ENCODE measurements at regions not wholly inside any gene's neighbourhood (a gene's known extent, or its start where the extent isn't known, plus 50 kb on each side); places are given as distances from the start of the nearest gene placed in this dataset.

GRCh38 chr18:41617647-41618046 is 337.4 kb upstream of the PIK3C3 start:
- no peak overlapping the region for H2BK12ac ChIP-seq (ENCODE audit: low read length)
- no CpG with 5 or more reads among the region's 2 CpGs for WGBS, 2 donors (ENCODE audit: extremely low coverage in 2 of 2, insufficient read length in 2 of 2, insufficient replicate concordance in 1 of 2)
- no peaks in the 10 kb centered on the region for H3K9me3 ChIP-seq (replicated peaks in 1 of 2; ENCODE audit: control insufficient read depth in 2 of 2, insufficient read depth in 1 of 2, low read depth in 1 of 2, low read length in 2 of 2)
- H3K79me1 ChIP-seq (ENCODE audit: low read depth, low read length) = no peaks in the 10 kb centered on the region
- no peak overlapping the region for H2BK15ac ChIP-seq (ENCODE audit: low read length)
- no peak overlapping the region for H2BK120ac ChIP-seq (ENCODE audit: low read depth, low read length)
- H2AFZ ChIP-seq (ENCODE audit: low read length) = no peak overlapping the region
- H3K36me3 ChIP-seq (replicated peaks in 1 of 2; ENCODE audit: control insufficient read depth in 2 of 2, insufficient read depth in 2 of 2, low read length in 2 of 2) = no peaks in the 10 kb centered on the region
- H2AK5ac ChIP-seq (ENCODE audit: low read depth, low read length) = no peak overlapping the region
- H3K4me3 ChIP-seq (ENCODE audit: low read length in 2 of 2) = no peak overlapping the region
- no peak overlapping the region for H3K4me2 ChIP-seq (ENCODE audit: insufficient read depth, low read length, poor library complexity, severe bottlenecking)
- no peak overlapping the region for H3K9ac ChIP-seq (ENCODE audit: low read depth, low read length, poor library complexity)
- no peak overlapping the region for H2BK5ac ChIP-seq (ENCODE audit: low read length)
- no peak overlapping the region for H3K23ac ChIP-seq (ENCODE audit: low read depth, low read length, poor library complexity)
- DNase-seq (ENCODE audit: low spot score) = no peak
- H3K27me3 ChIP-seq (ENCODE audit: control insufficient read depth in 3 of 3, insufficient read depth in 3 of 3, low read depth in 1 of 3, low read length in 3 of 3) = no peaks in the 10 kb centered on the region
- no peaks in the 10 kb centered on the region for H3K4me1 ChIP-seq (ENCODE audit: control insufficient read depth in 2 of 2, insufficient read depth in 1 of 2, low read depth in 1 of 2, low read length in 2 of 2)
- no peak overlapping the region for H4K91ac ChIP-seq (ENCODE audit: low read depth, low read length, poor library complexity)
- no peak overlapping the region for H3K27ac ChIP-seq (replicated peaks; ENCODE audit: low read length)
- H3K18ac ChIP-seq (ENCODE audit: low read length) = no peak overlapping the region
- no peak overlapping the region for H4K8ac ChIP-seq (ENCODE audit: low read depth, low read length)
- H3K14ac ChIP-seq (ENCODE audit: low read length) = no peak overlapping the region
- no peak overlapping the region for H3K4ac ChIP-seq (ENCODE audit: low read length)

GRCh38 chr18:41613003-41613609 is 341.9 kb upstream of the PIK3C3 start:
- Histone ChIP-seq H3K9ac (ENCODE audit: low read depth, low read length, poor library complexity) (no peak overlapping the region), H2BK5ac (ENCODE audit: low read length) (no peak overlapping the region), H3K18ac (ENCODE audit: low read length) (no peak overlapping the region), H2BK120ac (ENCODE audit: low read depth, low read length) (no peak overlapping the region), H3K14ac (ENCODE audit: low read length) (no peak overlapping the region), H3K23ac (ENCODE audit: low read depth, low read length, poor library complexity) (no peak overlapping the region), H3K79me1 (ENCODE audit: low read depth, low read length) (no peaks in the 10 kb centered on the region), H3K9me3 (replicated peaks in 1 of 2; ENCODE audit: control insufficient read depth in 2 of 2, insufficient read depth in 1 of 2, low read depth in 1 of 2, low read length in 2 of 2) (peaks cover 3 to 9% of the 10 kb centered on the region in 2 donors), H4K8ac (ENCODE audit: low read depth, low read length) (no peak overlapping the region), H3K4ac (ENCODE audit: low read length) (no peak overlapping the region), H3K4me1 (ENCODE audit: control insufficient read depth in 2 of 2, insufficient read depth in 1 of 2, low read depth in 1 of 2, low read length in 2 of 2) (no peaks in the 10 kb centered on the region), H2BK12ac (ENCODE audit: low read length) (no peak overlapping the region), H3K4me3 (ENCODE audit: low read length in 2 of 2) (no peak overlapping the region), H4K91ac (ENCODE audit: low read depth, low read length, poor library complexity) (no peak overlapping the region), H3K27me3 (ENCODE audit: control insufficient read depth in 3 of 3, insufficient read depth in 3 of 3, low read depth in 1 of 3, low read length in 3 of 3) (no peaks in the 10 kb centered on the region), H3K4me2 (ENCODE audit: insufficient read depth, low read length, poor library complexity, severe bottlenecking) (no peak overlapping the region), H2BK15ac (ENCODE audit: low read length) (no peak overlapping the region), H2AFZ (ENCODE audit: low read length) (no peak overlapping the region), H3K27ac (replicated peaks; ENCODE audit: low read length) (no peak overlapping the region), H2AK5ac (ENCODE audit: low read depth, low read length) (no peak overlapping the region), H3K36me3 (replicated peaks in 1 of 2; ENCODE audit: control insufficient read depth in 2 of 2, insufficient read depth in 2 of 2, low read length in 2 of 2) (peaks cover 0 to 1% of the 10 kb centered on the region in 2 donors)
- WGBS, 2 donors (ENCODE audit: extremely low coverage in 2 of 2, insufficient read length in 2 of 2, insufficient replicate concordance in 1 of 2) = no CpG with 5 or more reads among the region's 6 CpGs
- DNase-seq (ENCODE audit: low spot score) = no peak

- Histone ChIP-seq H2BK5ac (ENCODE audit: low read length) (no peak overlapping the region), H2BK15ac (ENCODE audit: low read length) (no peak overlapping the region), H2BK12ac (ENCODE audit: low read length) (no peak overlapping the region), H3K9me3 (replicated peaks in 1 of 2; ENCODE audit: control insufficient read depth in 2 of 2, insufficient read depth in 1 of 2, low read depth in 1 of 2, low read length in 2 of 2) (peaks cover 0 to 1% of the 10 kb centered on the region in 2 donors), H3K4ac (ENCODE audit: low read length) (no peak overlapping the region), H3K18ac (ENCODE audit: low read length) (no peak overlapping the region), H3K79me1 (ENCODE audit: low read depth, low read length) (no peaks in the 10 kb centered on the region), H2BK120ac (ENCODE audit: low read depth, low read length) (no peak overlapping the region), H3K14ac (ENCODE audit: low read length) (no peak overlapping the region), H3K9ac (ENCODE audit: low read depth, low read length, poor library complexity) (no peak overlapping the region), H4K91ac (ENCODE audit: low read depth, low read length, poor library complexity) (no peak overlapping the region), H4K8ac (ENCODE audit: low read depth, low read length) (no peak overlapping the region), H3K4me2 (ENCODE audit: insufficient read depth, low read length, poor library complexity, severe bottlenecking) (no peak overlapping the region), H2AFZ (ENCODE audit: low read length) (no peak overlapping the region), H3K4me3 (ENCODE audit: low read length in 2 of 2) (no peak overlapping the region), H3K27ac (replicated peaks; ENCODE audit: low read length) (no peak overlapping the region), H2AK5ac (ENCODE audit: low read depth, low read length) (no peak overlapping the region), H3K27me3 (ENCODE audit: control insufficient read depth in 3 of 3, insufficient read depth in 3 of 3, low read depth in 1 of 3, low read length in 3 of 3) (no peaks in the 10 kb centered on the region), H3K36me3 (replicated peaks in 1 of 2; ENCODE audit: control insufficient read depth in 2 of 2, insufficient read depth in 2 of 2, low read length in 2 of 2) (no peaks in the 10 kb centered on the region), H3K4me1 (ENCODE audit: control insufficient read depth in 2 of 2, insufficient read depth in 1 of 2, low read depth in 1 of 2, low read length in 2 of 2) (no peaks in the 10 kb centered on the region), H3K23ac (ENCODE audit: low read depth, low read length, poor library complexity) (no peak overlapping the region)
- no CpG with 5 or more reads among the region's 5 CpGs for WGBS, 2 donors (ENCODE audit: extremely low coverage in 2 of 2, insufficient read length in 2 of 2, insufficient replicate concordance in 1 of 2)
- DNase-seq (ENCODE audit: low spot score) = no peak
Observed at GRCh38 chr18:41604964-41605363, 350.1 kb upstream of the PIK3C3 start.

GRCh38 chr18:41602034-41602433 is 353.0 kb upstream of the PIK3C3 start:
- Histone ChIP-seq H3K9me3 (replicated peaks in 1 of 2; ENCODE audit: control insufficient read depth in 2 of 2, insufficient read depth in 1 of 2, low read depth in 1 of 2, low read length in 2 of 2) (no peaks in the 10 kb centered on the region), H2BK12ac (ENCODE audit: low read length) (no peak overlapping the region), H2AK5ac (ENCODE audit: low read depth, low read length) (no peak overlapping the region), H4K91ac (ENCODE audit: low read depth, low read length, poor library complexity) (no peak overlapping the region), H2AFZ (ENCODE audit: low read length) (no peak overlapping the region), H3K14ac (ENCODE audit: low read length) (no peak overlapping the region), H3K79me1 (ENCODE audit: low read depth, low read length) (no peaks in the 10 kb centered on the region), H3K4ac (ENCODE audit: low read length) (no peak overlapping the region), H2BK120ac (ENCODE audit: low read depth, low read length) (no peak overlapping the region), H3K23ac (ENCODE audit: low read depth, low read length, poor library complexity) (no peak overlapping the region), H4K8ac (ENCODE audit: low read depth, low read length) (no peak overlapping the region), H3K18ac (ENCODE audit: low read length) (no peak overlapping the region), H2BK15ac (ENCODE audit: low read length) (no peak overlapping the region), H3K4me2 (ENCODE audit: insufficient read depth, low read length, poor library complexity, severe bottlenecking) (no peak overlapping the region), H3K27me3 (ENCODE audit: control insufficient read depth in 3 of 3, insufficient read depth in 3 of 3, low read depth in 1 of 3, low read length in 3 of 3) (no peaks in the 10 kb centered on the region), H2BK5ac (ENCODE audit: low read length) (no peak overlapping the region), H3K4me1 (ENCODE audit: control insufficient read depth in 2 of 2, insufficient read depth in 1 of 2, low read depth in 1 of 2, low read length in 2 of 2) (no peaks in the 10 kb centered on the region), H3K27ac (replicated peaks; ENCODE audit: low read length) (no peak overlapping the region), H3K9ac (ENCODE audit: low read depth, low read length, poor library complexity) (no peak overlapping the region), H3K36me3 (replicated peaks in 1 of 2; ENCODE audit: control insufficient read depth in 2 of 2, insufficient read depth in 2 of 2, low read length in 2 of 2) (no peaks in the 10 kb centered on the region), H3K4me3 (ENCODE audit: low read length in 2 of 2) (no peak overlapping the region)
- no peak for DNase-seq (ENCODE audit: low spot score)
- WGBS, 2 donors (ENCODE audit: extremely low coverage in 2 of 2, insufficient read length in 2 of 2, insufficient replicate concordance in 1 of 2) = no CpG with 5 or more reads among the region's 4 CpGs

Data from neuronal stem cell (in vitro differentiated cells).